Breast epithelium (tissue), 3 donors: ENCODE measurements at regions not wholly inside any gene's neighbourhood (a gene's known extent, or its start where the extent isn't known, plus 50 kb on each side); places are given as distances from the start of the nearest gene placed in this dataset.

Experiments
- POLR2A ChIP-seq: fragments of 450-650 bp; IDR thresholded peaks from one replicate; pipeline ENCODE4 v1.6.1; 2016; ENCODE audit warnings: antibody characterized with exemption, mild to moderate bottlenecking, moderate library complexity
- POLR2AphosphoS5 ChIP-seq, 3 donors: sonication (generic); formaldehyde crosslinking; IDR thresholded peaks; one replicate each; pipeline ENCODE4 v1.6.1; 2017; ENCODE audit warnings: antibody characterized with exemption in 3 of 3
- TF ChIP-seq, protein P1 (sequence below), 3 donors: fragments of 450-650 bp; IDR thresholded peaks; one replicate each; pipeline ENCODE4 v1.5.1; 2016 to 2017; ENCODE audit warnings: antibody characterized with exemption in 3 of 3, mild to moderate bottlenecking in 3 of 3, moderate library complexity in 3 of 3

DNA sequence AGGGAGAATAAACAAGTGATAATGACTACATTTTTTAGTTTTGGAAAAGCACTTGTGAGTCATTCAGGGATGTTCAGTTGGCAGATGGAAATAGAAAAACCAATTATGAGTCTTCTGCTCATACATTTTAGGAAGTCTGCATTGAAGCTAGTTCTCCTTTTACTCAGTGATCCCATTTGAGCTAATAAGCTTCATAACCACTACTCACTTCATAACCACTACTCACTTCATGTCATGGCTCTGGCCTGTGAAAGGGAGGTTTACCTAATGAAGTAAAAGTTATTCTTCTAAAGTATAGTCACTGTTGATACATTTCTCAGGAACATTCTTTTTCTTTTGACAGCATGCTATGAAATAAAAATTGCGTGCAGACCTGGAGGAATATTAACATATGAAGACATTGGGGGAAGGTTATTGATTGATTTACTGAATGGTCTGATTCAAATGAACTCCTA is 948.7 kb downstream of the TSN start:
- TF ChIP-seq POLR2A, result no peak
- TF ChIP-seq, protein P1, sequence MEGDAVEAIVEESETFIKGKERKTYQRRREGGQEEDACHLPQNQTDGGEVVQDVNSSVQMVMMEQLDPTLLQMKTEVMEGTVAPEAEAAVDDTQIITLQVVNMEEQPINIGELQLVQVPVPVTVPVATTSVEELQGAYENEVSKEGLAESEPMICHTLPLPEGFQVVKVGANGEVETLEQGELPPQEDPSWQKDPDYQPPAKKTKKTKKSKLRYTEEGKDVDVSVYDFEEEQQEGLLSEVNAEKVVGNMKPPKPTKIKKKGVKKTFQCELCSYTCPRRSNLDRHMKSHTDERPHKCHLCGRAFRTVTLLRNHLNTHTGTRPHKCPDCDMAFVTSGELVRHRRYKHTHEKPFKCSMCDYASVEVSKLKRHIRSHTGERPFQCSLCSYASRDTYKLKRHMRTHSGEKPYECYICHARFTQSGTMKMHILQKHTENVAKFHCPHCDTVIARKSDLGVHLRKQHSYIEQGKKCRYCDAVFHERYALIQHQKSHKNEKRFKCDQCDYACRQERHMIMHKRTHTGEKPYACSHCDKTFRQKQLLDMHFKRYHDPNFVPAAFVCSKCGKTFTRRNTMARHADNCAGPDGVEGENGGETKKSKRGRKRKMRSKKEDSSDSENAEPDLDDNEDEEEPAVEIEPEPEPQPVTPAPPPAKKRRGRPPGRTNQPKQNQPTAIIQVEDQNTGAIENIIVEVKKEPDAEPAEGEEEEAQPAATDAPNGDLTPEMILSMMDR (IDR thresholded peaks at IDR 0.05), result no peak
- TF ChIP-seq POLR2AphosphoS5 (IDR thresholded peaks at IDR 0.05), result no peak
